K562 (cell line): ENCODE measurements at regions not wholly inside any gene's neighbourhood (a gene's known extent, or its start where the extent isn't known, plus 50 kb on each side); places are given as distances from the start of the nearest gene placed in this dataset.
A peak's percentile ranks its signal among the peaks of the same experiment; 100 is the strongest.

ENCODE experiments used
- ATAC-seq: fragments of 200-7000 bp; cut with Tn5 transposase; 3 replicates; pipeline ENCODE4 v1.9.1; 2020; ENCODE audit warnings: moderate library complexity
- BruUV-seq: library from RNA; stranded (reverse); fragments of 400-500 nt; replicated peaks from 2 replicates; lab custom pipeline; 2021; lab: Mats Ljungman, UMichigan
- CTCF ChIA-PET: fragments of 300-600 bp; formaldehyde crosslinking; extraction: SDS; loops from one replicate; lab custom pipeline; 2021; ENCODE audit warnings: low intra/inter-chr PET ratio; lab: Yijun Ruan, JAX
- POLR2A ChIA-PET: fragments of 300-600, 350-650 bp; sonication (Branson Sonifier 250); formaldehyde crosslinking; extraction: SDS; loops from one replicate; lab custom pipeline; 2021; ENCODE audit warnings: antibody characterized with exemption, inconsistent platforms; lab: Yijun Ruan, JAX
- DNase-seq, 4 experiments: peaks; one replicate each; pipeline versions ENCODE4 v3.0.0 to v3.0.0-alpha.2; 2011 to 2018; ENCODE audit warnings: low spot score in 3 of 4, mixed read lengths in 3 of 4; ENCODE audit errors: extremely low read depth in 1 of 4
- FAIRE-seq: peaks from 2 replicates; lab custom pipeline; 2011; peaks lifted over from hg19 to GRCh38; lab: Jason Lieb, UNC
- H2AFZ ChIP-seq: 2 replicates; pipeline ENCODE4 v1.6.0; 2011; ENCODE audit warnings: low read depth, low read length, control low read depth, inconsistent platforms
- H3K27ac ChIP-seq: fragments of 200-600 bp; 3 replicates; pipeline ENCODE4 v1.8.0; 2011; ENCODE audit warnings: low read depth, mild to moderate bottlenecking, control low read depth, inconsistent platforms, low read length, moderate library complexity, mixed read lengths; ENCODE audit errors: extremely low read depth
- H3K27me3 ChIP-seq, 2 experiments: fragments of 300-600 bp in 1 of 2; 2 replicates in 1 of 2; 3 replicates in 1 of 2; pipeline versions ENCODE4 v1.6.0 to v1.8.0; 2011; ENCODE audit warnings: inconsistent platforms in 2 of 2, low read length in 2 of 2, mild to moderate bottlenecking in 1 of 2, mixed read lengths in 1 of 2, moderate library complexity in 1 of 2; ENCODE audit not compliant: control insufficient read depth in 2 of 2, insufficient read depth in 2 of 2
- H3K36me3 ChIP-seq: fragments of 300-600 bp; 3 replicates; pipeline ENCODE4 v1.8.0; 2011; ENCODE audit warnings: mild to moderate bottlenecking, low read length, inconsistent platforms; ENCODE audit not compliant: control insufficient read depth, insufficient read depth
- H3K4me1 ChIP-seq, 2 experiments: fragments of 200-600 bp in 1 of 2; replicated peaks in 1 of 2; 2 replicates in 1 of 2; 3 replicates in 1 of 2; pipeline versions ENCODE4 v1.5.1 to v1.8.0; 2011; ENCODE audit warnings: inconsistent platforms in 2 of 2, low read length in 2 of 2, mild to moderate bottlenecking in 1 of 2, mixed read lengths in 1 of 2, moderate library complexity in 1 of 2; ENCODE audit not compliant: control insufficient read depth in 2 of 2, insufficient read depth in 2 of 2
- H3K4me2 ChIP-seq: 2 replicates; pipeline ENCODE4 v1.6.1; 2011; ENCODE audit warnings: low read length, control low read depth, inconsistent platforms, mixed read lengths; ENCODE audit not compliant: insufficient read depth
- H3K4me3 ChIP-seq: fragments of 200-600 bp; sonication (generic), shearing (Covaris generic); 2 replicates; pipeline ENCODE4 v1.5.1; 2016; ENCODE audit warnings: control low read depth, inconsistent platforms
- H3K79me2 ChIP-seq: fragments of 200-600 bp; 3 replicates; pipeline ENCODE4 v1.8.0; 2011; ENCODE audit warnings: low read length, inconsistent platforms; ENCODE audit not compliant: control insufficient read depth, insufficient read depth
- H3K9ac ChIP-seq, 2 experiments: 2 replicates each; pipeline versions ENCODE4 v1.6.0 to v1.6.1; 2011; ENCODE audit warnings: low read depth in 2 of 2, low read length in 2 of 2, control low read depth in 1 of 2, inconsistent platforms in 1 of 2, mild to moderate bottlenecking in 1 of 2, mixed read lengths in 1 of 2; ENCODE audit not compliant: insufficient read depth in 1 of 2
- H3K9me1 ChIP-seq: one replicate; pipeline ENCODE4 v1.6.0; 2011; ENCODE audit warnings: inconsistent platforms, mild to moderate bottlenecking, low read length, moderate library complexity; ENCODE audit not compliant: control insufficient read depth, insufficient read depth
- H3K9me3 ChIP-seq: replicated peaks from 2 replicates; pipeline ENCODE4 v1.5.1; 2011; ENCODE audit warnings: low read depth, low read length, inconsistent platforms; ENCODE audit not compliant: control insufficient read depth, insufficient read depth
- H4K20me1 ChIP-seq: replicated peaks from 2 replicates; pipeline ENCODE4 v1.6.1; 2011; ENCODE audit warnings: low read length, inconsistent platforms, mixed read lengths; ENCODE audit not compliant: control insufficient read depth, insufficient read depth
- HMG20A ChIP-seq: fragments of 450-650 bp; formaldehyde crosslinking; conservative IDR thresholded peaks from 2 replicates; pipeline ENCODE4 v1.4.0; 2020; ENCODE audit warnings: mild to moderate bottlenecking, mixed read lengths
- IFI16 ChIP-seq: fragments of 250-450 bp; sonication (Bioruptor Pico); IDR thresholded peaks from 2 replicates; pipeline ENCODE4 v2.1.2; 2022; ENCODE audit warnings: mild to moderate bottlenecking, inconsistent platforms
- RAD21 ChIP-seq, 2 experiments: fragments of 250-450 bp in 1 of 2; fragments of 450-650 bp in 1 of 2; sonication (Bioruptor Pico) in 1 of 2; formaldehyde crosslinking in 1 of 2; IDR thresholded peaks in 1 of 2; conservative IDR thresholded peaks in 1 of 2; 2 replicates each; pipeline versions ENCODE4 v1.4.0 to v1.8.0; 2020 to 2022; ENCODE audit warnings: mild to moderate bottlenecking in 2 of 2, moderate library complexity in 1 of 2
- TSC22D4 ChIP-seq: fragments of 450-650 bp; IDR thresholded peaks from 2 replicates; pipeline ENCODE4 v1.6.1; 2016; ENCODE audit warnings: missing genetic modification characterization, missing biosample characterization, control low read depth
- WGBS: fragments of 100-300 bp; shearing (Covaris generic); methylation state at CpG from one replicate; pipeline ENCODE4 v1.1.6; 2016; ENCODE audit warnings: low coverage, mixed read lengths; ENCODE audit not compliant: insufficient coverage; ENCODE audit errors: missing lambda C conversion rate; 5-methylcytosine and 5-hydroxymethylcytosine counted together
- in situ Hi-C: fragments of 300-500 bp; cut with MboI; formaldehyde crosslinking; loops from 4 replicates; pipeline ENCODE4 v1.15.0; 2018; ENCODE audit warnings: inconsistent platforms, mixed read lengths
- intact Hi-C: fragments of 100-400 bp; cut with micrococcal nuclease; formaldehyde crosslinking; loops from 2 replicates; pipeline ENCODE4 v1.14.2; 2022
- TF ChIP-seq, protein P1 (sequence below), 3 experiments: IDR thresholded peaks in 2 of 3; conservative IDR thresholded peaks in 1 of 3; 2 replicates each; pipeline ENCODE4 v1.5.1; 2011 to 2012; ENCODE audit warnings: low read length in 3 of 3, mild to moderate bottlenecking in 3 of 3, control low read depth in 2 of 3, improper control_type of control experiment in 1 of 3, inconsistent platforms in 1 of 3, low read depth in 1 of 3, mixed read lengths in 1 of 3, moderate library complexity in 1 of 3; ENCODE audit not compliant: insufficient read depth in 2 of 3
- TF ChIP-seq, protein P2 (sequence below): fragments of 200-400 bp; formaldehyde crosslinking; IDR thresholded peaks from 2 replicates; pipeline ENCODE4 v1.6.1; 2017; ENCODE audit warnings: mild to moderate bottlenecking, low read depth, low read length, moderate library complexity
- TF ChIP-seq, protein P3 (sequence below): fragments of 250-450 bp; sonication (Bioruptor Pico); IDR thresholded peaks from 2 replicates; pipeline ENCODE4 v1.5.0; 2022; ENCODE audit warnings: mild to moderate bottlenecking

DNA sequence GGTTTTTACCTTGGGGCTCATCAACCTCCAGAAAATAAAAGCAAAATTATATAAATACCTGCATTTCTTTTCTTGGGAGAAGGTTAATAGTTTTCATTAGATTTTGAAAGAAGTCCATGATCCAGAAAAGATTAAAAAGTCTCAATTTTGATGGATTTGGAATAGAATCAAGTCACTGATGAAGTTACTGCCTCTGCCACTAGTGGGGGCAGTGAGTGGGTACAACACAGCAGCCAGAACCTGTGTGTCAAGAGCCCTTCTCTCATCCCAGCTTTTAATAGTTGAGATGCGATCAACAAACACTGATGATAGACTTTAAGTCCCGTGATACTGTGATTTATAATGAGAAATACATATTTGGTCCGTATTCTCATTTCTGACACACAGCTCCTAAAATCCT, 686.7 kb downstream of the DIAPH3 start:
- peak in 3 of 4 experiments; percentile 11 to 32 (median 11) for DNase-seq
- Histone ChIP-seq H3K27ac (no peak overlapping the region), H3K9me3 (no peaks in the 10 kb centered on the region), H3K4me3 (no peak overlapping the region), H3K36me3 (no peaks in the 10 kb centered on the region), H3K9me1 (no peaks in the 10 kb centered on the region), H3K9ac (no peak overlapping the region), H2AFZ (no peak overlapping the region), H3K27me3 (no peaks in the 10 kb centered on the region; a peak in 2 of 5 replicates), H3K4me1 (no peaks in the 10 kb centered on the region), H4K20me1 (no peaks in the 10 kb centered on the region), H3K4me2 (no peak overlapping the region), H3K79me2 (no peaks in the 10 kb centered on the region)
- FAIRE-seq, result no peak
- intact Hi-C loops, result no loop called here
- WGBS, result 7% methylated on average over 3 of the region's 3 CpGs
- TF ChIP-seq TSC22D4 (tag) (no peak), RAD21 (CRISPR knock-in tag; conservative IDR thresholded peaks at IDR 0.05 in 1 of 2, IDR thresholded peaks at IDR 0.05 in 1 of 2) (peak; percentile 19 to 35; a peak in 1 of 4 replicates), HMG20A (CRISPR knock-in tag) (no peak), IFI16 (CRISPR knock-in tag) (no peak)
- TF ChIP-seq, protein P1, sequence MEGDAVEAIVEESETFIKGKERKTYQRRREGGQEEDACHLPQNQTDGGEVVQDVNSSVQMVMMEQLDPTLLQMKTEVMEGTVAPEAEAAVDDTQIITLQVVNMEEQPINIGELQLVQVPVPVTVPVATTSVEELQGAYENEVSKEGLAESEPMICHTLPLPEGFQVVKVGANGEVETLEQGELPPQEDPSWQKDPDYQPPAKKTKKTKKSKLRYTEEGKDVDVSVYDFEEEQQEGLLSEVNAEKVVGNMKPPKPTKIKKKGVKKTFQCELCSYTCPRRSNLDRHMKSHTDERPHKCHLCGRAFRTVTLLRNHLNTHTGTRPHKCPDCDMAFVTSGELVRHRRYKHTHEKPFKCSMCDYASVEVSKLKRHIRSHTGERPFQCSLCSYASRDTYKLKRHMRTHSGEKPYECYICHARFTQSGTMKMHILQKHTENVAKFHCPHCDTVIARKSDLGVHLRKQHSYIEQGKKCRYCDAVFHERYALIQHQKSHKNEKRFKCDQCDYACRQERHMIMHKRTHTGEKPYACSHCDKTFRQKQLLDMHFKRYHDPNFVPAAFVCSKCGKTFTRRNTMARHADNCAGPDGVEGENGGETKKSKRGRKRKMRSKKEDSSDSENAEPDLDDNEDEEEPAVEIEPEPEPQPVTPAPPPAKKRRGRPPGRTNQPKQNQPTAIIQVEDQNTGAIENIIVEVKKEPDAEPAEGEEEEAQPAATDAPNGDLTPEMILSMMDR (IDR thresholded peaks at IDR 0.05 in 2 of 3, conservative IDR thresholded peaks at IDR 0.05 in 1 of 3; ENCODE audit: insufficient read depth in 2 of 3, low read depth in 1 of 3, low read length in 3 of 3), result peak; percentile 33 to 55 (median 48); a peak in 5 of 6 replicates
- TF ChIP-seq, protein P2, sequence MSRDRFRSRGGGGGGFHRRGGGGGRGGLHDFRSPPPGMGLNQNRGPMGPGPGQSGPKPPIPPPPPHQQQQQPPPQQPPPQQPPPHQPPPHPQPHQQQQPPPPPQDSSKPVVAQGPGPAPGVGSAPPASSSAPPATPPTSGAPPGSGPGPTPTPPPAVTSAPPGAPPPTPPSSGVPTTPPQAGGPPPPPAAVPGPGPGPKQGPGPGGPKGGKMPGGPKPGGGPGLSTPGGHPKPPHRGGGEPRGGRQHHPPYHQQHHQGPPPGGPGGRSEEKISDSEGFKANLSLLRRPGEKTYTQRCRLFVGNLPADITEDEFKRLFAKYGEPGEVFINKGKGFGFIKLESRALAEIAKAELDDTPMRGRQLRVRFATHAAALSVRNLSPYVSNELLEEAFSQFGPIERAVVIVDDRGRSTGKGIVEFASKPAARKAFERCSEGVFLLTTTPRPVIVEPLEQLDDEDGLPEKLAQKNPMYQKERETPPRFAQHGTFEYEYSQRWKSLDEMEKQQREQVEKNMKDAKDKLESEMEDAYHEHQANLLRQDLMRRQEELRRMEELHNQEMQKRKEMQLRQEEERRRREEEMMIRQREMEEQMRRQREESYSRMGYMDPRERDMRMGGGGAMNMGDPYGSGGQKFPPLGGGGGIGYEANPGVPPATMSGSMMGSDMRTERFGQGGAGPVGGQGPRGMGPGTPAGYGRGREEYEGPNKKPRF, result no peak
- TF ChIP-seq, protein P3, sequence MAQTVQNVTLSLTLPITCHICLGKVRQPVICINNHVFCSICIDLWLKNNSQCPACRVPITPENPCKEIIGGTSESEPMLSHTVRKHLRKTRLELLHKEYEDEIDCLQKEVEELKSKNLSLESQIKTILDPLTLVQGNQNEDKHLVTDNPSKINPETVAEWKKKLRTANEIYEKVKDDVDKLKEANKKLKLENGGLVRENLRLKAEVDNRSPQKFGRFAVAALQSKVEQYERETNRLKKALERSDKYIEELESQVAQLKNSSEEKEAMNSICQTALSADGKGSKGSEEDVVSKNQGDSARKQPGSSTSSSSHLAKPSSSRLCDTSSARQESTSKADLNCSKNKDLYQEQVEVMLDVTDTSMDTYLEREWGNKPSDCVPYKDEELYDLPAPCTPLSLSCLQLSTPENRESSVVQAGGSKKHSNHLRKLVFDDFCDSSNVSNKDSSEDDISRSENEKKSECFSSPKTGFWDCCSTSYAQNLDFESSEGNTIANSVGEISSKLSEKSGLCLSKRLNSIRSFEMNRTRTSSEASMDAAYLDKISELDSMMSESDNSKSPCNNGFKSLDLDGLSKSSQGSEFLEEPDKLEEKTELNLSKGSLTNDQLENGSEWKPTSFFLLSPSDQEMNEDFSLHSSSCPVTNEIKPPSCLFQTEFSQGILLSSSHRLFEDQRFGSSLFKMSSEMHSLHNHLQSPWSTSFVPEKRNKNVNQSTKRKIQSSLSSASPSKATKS (CRISPR knock-in tag), result no peak
- ChIA-PET CTCF (no interaction called here), POLR2A (no interaction called here)
- peak; percentile 64; the same call in 1 of the 3 replicates for ATAC-seq
- in situ Hi-C loops, result no loop called here
- no TSS peak for BruUV-seq
